ENCODE measurements at regions not wholly inside any gene's neighbourhood (a gene's known extent, or its start where the extent isn't known, plus 50 kb on each side); places are given as distances from the start of the nearest gene placed in this dataset.

- ATAC-seq (ENCODE audit: low FRiP score in 2 of 2) (no peak), DNase-seq (no peak)
- Histone ChIP-seq H3K27ac (no peak overlapping the region), H3K4me3 (no peak overlapping the region), H3K4me1 (no peaks in the 10 kb centered on the region), H3K27me3 (no peaks in the 10 kb centered on the region), H3K9me3 (no peaks in the 10 kb centered on the region), H3K36me3 (no peaks in the 10 kb centered on the region)
- no peak for TF ChIP-seq EP300 (IDR thresholded peaks at IDR 0.05)
- no peak for TF ChIP-seq POLR2A (IDR thresholded peaks at IDR 0.05)
- TF ChIP-seq POLR2AphosphoS5 (IDR thresholded peaks at IDR 0.05) = no peak
- TF ChIP-seq, protein P1, sequence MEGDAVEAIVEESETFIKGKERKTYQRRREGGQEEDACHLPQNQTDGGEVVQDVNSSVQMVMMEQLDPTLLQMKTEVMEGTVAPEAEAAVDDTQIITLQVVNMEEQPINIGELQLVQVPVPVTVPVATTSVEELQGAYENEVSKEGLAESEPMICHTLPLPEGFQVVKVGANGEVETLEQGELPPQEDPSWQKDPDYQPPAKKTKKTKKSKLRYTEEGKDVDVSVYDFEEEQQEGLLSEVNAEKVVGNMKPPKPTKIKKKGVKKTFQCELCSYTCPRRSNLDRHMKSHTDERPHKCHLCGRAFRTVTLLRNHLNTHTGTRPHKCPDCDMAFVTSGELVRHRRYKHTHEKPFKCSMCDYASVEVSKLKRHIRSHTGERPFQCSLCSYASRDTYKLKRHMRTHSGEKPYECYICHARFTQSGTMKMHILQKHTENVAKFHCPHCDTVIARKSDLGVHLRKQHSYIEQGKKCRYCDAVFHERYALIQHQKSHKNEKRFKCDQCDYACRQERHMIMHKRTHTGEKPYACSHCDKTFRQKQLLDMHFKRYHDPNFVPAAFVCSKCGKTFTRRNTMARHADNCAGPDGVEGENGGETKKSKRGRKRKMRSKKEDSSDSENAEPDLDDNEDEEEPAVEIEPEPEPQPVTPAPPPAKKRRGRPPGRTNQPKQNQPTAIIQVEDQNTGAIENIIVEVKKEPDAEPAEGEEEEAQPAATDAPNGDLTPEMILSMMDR (IDR thresholded peaks at IDR 0.05) = no peak
- WGBS, 2 donors = 89 to 95% methylated on average over 1 of the region's 1 CpG
Measured at GRCh38 chr15:35161694-35162093, 76.6 kb upstream of the NANOGP8 start.

DNA sequence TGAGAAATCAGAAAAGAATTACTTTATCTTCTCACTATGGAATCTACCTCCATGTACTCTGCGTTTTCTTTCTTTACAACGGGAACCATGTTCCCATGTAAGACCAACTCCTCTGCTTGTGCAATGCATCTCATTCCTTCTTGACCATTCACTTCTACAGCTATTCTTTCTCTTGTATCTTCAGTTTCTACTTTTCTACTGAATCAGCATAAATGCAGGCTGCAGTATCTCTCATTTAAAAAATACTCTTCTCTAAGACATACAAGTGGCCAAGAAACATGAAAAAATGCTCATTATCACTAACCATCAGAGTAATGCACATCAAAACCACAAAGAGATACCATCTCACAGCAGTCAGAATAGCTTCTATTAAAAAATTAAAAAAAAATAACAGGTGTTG is 74.1 kb upstream of the NANOGP8 start:
- no peaks in the 10 kb centered on the region for H3K9me3 ChIP-seq
- H3K4me3 ChIP-seq = no peak overlapping the region
- H3K27me3 ChIP-seq = no peaks in the 10 kb centered on the region
- ATAC-seq (ENCODE audit: low FRiP score in 2 of 2) = no peak
- no peak overlapping the region for H3K27ac ChIP-seq
- H3K4me1 ChIP-seq = no peaks in the 10 kb centered on the region
- WGBS, 2 donors = 96 to 98% methylated on average over 2 of the region's 2 CpGs
- no peaks in the 10 kb centered on the region for H3K36me3 ChIP-seq
- DNase-seq = no peak
- TF ChIP-seq, protein P1 (IDR thresholded peaks at IDR 0.05) = no peak
- TF ChIP-seq EP300 (IDR thresholded peaks at IDR 0.05) (no peak), POLR2AphosphoS5 (IDR thresholded peaks at IDR 0.05) (no peak), POLR2A (IDR thresholded peaks at IDR 0.05) (no peak)

GRCh38 chr15:35151782-35152181 is 66.7 kb upstream of the NANOGP8 start:
- Histone ChIP-seq H3K4me1 (no peaks in the 10 kb centered on the region), H3K36me3 (no peaks in the 10 kb centered on the region), H3K27me3 (no peaks in the 10 kb centered on the region), H3K4me3 (no peak overlapping the region), H3K9me3 (no peaks in the 10 kb centered on the region), H3K27ac (no peak overlapping the region)
- TF ChIP-seq POLR2A (IDR thresholded peaks at IDR 0.05) = no peak
- TF ChIP-seq, protein P1 (IDR thresholded peaks at IDR 0.05) = no peak
- WGBS, 2 donors = 85% methylated on average over 8 of the region's 8 CpGs
- DNase-seq (no peak), ATAC-seq (ENCODE audit: low FRiP score in 2 of 2) (no peak)

GRCh38 chr15:35151381-35151780 is 66.3 kb upstream of the NANOGP8 start:
- 89 to 94% methylated on average over 2 of the region's 2 CpGs for WGBS, 2 donors
- H3K36me3 ChIP-seq = no peaks in the 10 kb centered on the region
- no peaks in the 10 kb centered on the region for H3K9me3 ChIP-seq
- no peak overlapping the region for H3K27ac ChIP-seq
- DNase-seq (no peak), ATAC-seq (ENCODE audit: low FRiP score in 2 of 2) (no peak)
- H3K4me1 ChIP-seq = no peaks in the 10 kb centered on the region
- no peak overlapping the region for H3K4me3 ChIP-seq
- no peak for TF ChIP-seq EP300 (IDR thresholded peaks at IDR 0.05)
- TF ChIP-seq, protein P1 (IDR thresholded peaks at IDR 0.05) = no peak
- H3K27me3 ChIP-seq = no peaks in the 10 kb centered on the region

DNA sequence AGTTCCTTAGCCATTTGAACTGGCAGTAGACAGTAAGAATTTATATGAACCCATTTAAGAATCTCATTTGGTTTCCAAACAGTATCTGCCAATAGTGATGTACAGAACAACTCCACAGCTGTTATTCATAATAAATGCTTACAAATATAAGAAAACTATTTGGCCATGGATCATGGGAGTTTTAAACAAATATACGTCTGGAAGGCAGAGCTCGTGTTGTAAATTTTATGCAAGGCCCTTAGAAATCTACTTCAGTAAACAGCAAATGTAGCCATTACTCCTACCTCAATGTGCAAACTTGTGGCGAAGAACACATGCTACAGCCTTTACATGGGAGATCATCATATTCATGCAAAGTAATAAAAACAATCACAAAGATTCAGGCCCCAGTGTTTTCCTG is 65.3 kb upstream of the NANOGP8 start:
- Histone ChIP-seq H3K27me3 (no peaks in the 10 kb centered on the region), H3K36me3 (no peaks in the 10 kb centered on the region), H3K27ac (no peak overlapping the region), H3K4me3 (no peak overlapping the region), H3K4me1 (no peaks in the 10 kb centered on the region), H3K9me3 (no peaks in the 10 kb centered on the region)
- no peak for TF ChIP-seq POLR2AphosphoS5 (IDR thresholded peaks at IDR 0.05)
- TF ChIP-seq EP300 (IDR thresholded peaks at IDR 0.05) = no peak
- TF ChIP-seq, protein P1 (IDR thresholded peaks at IDR 0.05) = no peak
- TF ChIP-seq POLR2A (IDR thresholded peaks at IDR 0.05) = no peak
- WGBS, 2 donors = 74 to 87% methylated on average over 3 of the region's 3 CpGs
- ATAC-seq (ENCODE audit: low FRiP score in 2 of 2) = no peak
- DNase-seq = no peak

Measured in upper lobe of left lung (tissue), 6 donors.